RKO (cell line): ENCODE measurements at regions not wholly inside any gene's neighbourhood (a gene's known extent, or its start where the extent isn't known, plus 50 kb on each side); places are given as distances from the start of the nearest gene placed in this dataset.

Source experiments
- DNase-seq: peaks from one replicate; pipeline ENCODE4 v3.0.0-alpha.2; 2016; ENCODE audit warnings: low spot score

- DNase-seq, result no peak
These were observed 141.4 kb downstream of the OGFRL1 start for GRCh38 chr6:71430018-71430417.

GRCh38 chr6:71433441-71433840 lies 144.8 kb downstream of the OGFRL1 start:
- no peak for DNase-seq

- DNase-seq, result peak; percentile 11
These were observed 155.6 kb downstream of the OGFRL1 start for GRCh38 chr6:71444222-71444621.

GRCh38 chr6:71446057-71446456 lies 157.4 kb downstream of the OGFRL1 start:
- no peak for DNase-seq

GRCh38 chr6:71446470-71446869 lies 157.9 kb downstream of the OGFRL1 start:
- no peak for DNase-seq

GRCh38 chr6:71452697-71453370 lies 164.2 kb downstream of the OGFRL1 start:
- no peak for DNase-seq

GRCh38 chr6:71453371-71453706 lies 164.7 kb downstream of the OGFRL1 start:
- DNase-seq, result no peak

- no peak for DNase-seq
These were observed 165.4 kb downstream of the OGFRL1 start for GRCh38 chr6:71454056-71454455.

- DNase-seq, result no peak
These were observed 169.3 kb downstream of the OGFRL1 start for GRCh38 chr6:71457929-71458328.

- no peak for DNase-seq
These were observed 170.6 kb downstream of the OGFRL1 start for GRCh38 chr6:71459162-71459561.

- DNase-seq, result peak; percentile 22
These were observed 172.3 kb downstream of the OGFRL1 start for GRCh38 chr6:71460933-71461332.

GRCh38 chr6:71463061-71463460 lies 174.4 kb downstream of the OGFRL1 start:
- no peak for DNase-seq

GRCh38 chr6:71465096-71465495 lies 176.5 kb downstream of the OGFRL1 start:
- no peak for DNase-seq

GRCh38 chr6:71466362-71466761 lies 177.8 kb downstream of the OGFRL1 start:
- DNase-seq, result no peak

GRCh38 chr6:71468038-71468437 lies 179.4 kb downstream of the OGFRL1 start:
- no peak for DNase-seq

GRCh38 chr6:71468841-71469700 lies 180.5 kb downstream of the OGFRL1 start:
- DNase-seq, result peak; percentile 39

GRCh38 chr6:71471718-71472117 lies 183.1 kb downstream of the OGFRL1 start:
- DNase-seq, result no peak

- DNase-seq, result peak; percentile 70
These were observed 185.3 kb downstream of the OGFRL1 start for GRCh38 chr6:71473926-71474325.

- DNase-seq, result no peak
These were observed 186.3 kb downstream of the OGFRL1 start for GRCh38 chr6:71474942-71475341.

GRCh38 chr6:71476371-71476770 lies 187.8 kb downstream of the OGFRL1 start:
- DNase-seq, result no peak

GRCh38 chr6:71476872-71477271 lies 188.3 kb downstream of the OGFRL1 start:
- DNase-seq, result no peak

- DNase-seq, result peak; percentile 56
These were observed 190.4 kb downstream of the OGFRL1 start for GRCh38 chr6:71478834-71479541.

GRCh38 chr6:71480577-71480976 lies 192.0 kb downstream of the OGFRL1 start:
- DNase-seq, result no peak
